ENCODE measurements at regions not wholly inside any gene's neighbourhood (a gene's known extent, or its start where the extent isn't known, plus 50 kb on each side); places are given as distances from the start of the nearest gene placed in this dataset.

DNA sequence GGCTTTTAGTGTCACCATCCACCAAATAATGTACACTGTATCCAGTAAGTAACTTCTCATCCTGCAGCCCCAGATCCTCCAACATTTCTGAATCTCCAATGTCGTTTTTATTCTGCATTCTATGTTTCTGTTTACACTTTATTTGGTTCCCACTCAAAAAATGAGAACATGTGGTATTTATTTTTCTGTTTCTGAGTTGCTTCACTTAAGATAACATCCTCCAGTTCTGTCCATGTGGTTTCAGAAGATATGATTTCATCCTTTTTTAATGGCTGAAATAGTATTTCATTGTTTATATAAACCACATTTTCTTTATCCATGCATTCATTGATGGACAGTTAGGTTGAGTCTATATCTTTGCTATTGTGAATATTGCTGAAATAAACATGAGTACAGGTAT lies 677.3 kb upstream of the FTMT start:
- TF ChIP-seq, protein P1, sequence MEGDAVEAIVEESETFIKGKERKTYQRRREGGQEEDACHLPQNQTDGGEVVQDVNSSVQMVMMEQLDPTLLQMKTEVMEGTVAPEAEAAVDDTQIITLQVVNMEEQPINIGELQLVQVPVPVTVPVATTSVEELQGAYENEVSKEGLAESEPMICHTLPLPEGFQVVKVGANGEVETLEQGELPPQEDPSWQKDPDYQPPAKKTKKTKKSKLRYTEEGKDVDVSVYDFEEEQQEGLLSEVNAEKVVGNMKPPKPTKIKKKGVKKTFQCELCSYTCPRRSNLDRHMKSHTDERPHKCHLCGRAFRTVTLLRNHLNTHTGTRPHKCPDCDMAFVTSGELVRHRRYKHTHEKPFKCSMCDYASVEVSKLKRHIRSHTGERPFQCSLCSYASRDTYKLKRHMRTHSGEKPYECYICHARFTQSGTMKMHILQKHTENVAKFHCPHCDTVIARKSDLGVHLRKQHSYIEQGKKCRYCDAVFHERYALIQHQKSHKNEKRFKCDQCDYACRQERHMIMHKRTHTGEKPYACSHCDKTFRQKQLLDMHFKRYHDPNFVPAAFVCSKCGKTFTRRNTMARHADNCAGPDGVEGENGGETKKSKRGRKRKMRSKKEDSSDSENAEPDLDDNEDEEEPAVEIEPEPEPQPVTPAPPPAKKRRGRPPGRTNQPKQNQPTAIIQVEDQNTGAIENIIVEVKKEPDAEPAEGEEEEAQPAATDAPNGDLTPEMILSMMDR (IDR thresholded peaks at IDR 0.05; ENCODE audit: control insufficient read depth, insufficient read depth, low read depth, low read length, missing control alignments): no peak
- no peak overlapping the region for H3K4me3 ChIP-seq (ENCODE audit: control insufficient read depth, low read depth, low read length)
- no peak for DNase-seq (ENCODE audit: low read depth)

DNA sequence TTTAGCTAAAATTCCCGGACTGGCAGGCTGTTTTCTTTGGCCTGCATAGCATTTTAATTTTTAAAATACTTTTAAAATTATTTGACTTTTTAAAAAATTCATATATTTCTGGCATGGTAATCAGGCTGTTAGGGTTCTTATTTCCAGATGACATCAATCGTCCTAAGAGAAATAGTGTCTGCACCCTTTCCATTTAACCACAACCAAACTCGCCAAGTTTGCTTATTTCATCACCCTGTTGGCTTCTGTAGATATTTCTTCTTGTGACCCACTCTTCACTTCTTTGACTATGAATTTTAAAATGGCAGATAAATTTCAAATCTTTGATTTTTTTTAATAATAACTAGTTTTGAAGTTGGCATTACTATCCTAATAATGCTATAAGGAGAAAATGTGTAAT lies 675.7 kb upstream of the FTMT start:
- H3K4me3 ChIP-seq (ENCODE audit: control insufficient read depth, low read depth, low read length): no peak overlapping the region
- no peak for DNase-seq (ENCODE audit: low read depth)
- TF ChIP-seq, protein P1 (IDR thresholded peaks at IDR 0.05; ENCODE audit: control insufficient read depth, insufficient read depth, low read depth, low read length, missing control alignments): no peak

DNA sequence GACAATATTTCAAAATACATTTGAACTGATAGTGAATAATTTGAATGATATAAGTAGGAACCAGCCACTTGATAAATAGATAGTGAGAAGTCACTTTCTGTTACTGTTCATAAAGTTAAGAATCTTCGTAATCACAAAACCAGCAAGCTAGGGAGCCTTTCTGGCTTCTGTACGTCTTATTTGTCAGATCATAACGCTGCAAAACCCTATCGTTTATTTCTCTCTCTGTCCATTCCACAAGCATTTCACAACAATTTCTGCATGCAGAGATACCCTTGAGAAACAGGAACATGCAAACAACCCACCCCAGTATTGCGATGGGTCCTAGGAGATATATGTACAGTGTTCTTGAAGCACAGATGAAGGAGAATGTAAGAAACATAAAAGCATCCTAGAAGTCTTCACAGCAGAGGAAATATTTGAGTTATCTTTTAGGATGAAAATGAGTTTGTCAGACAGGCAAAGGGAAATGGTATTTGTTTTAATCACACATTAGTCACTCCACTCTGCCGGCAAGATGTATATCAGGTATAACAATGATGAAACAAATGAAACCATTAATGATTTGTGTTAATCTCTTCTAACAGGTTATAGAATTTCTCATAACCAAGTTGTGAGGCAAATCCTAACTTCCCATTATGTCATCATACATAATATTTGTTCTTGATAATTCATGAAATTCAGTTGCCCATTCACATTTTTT lies 668.7 kb upstream of the FTMT start:
- no peak for DNase-seq (ENCODE audit: low read depth)
- H3K4me3 ChIP-seq (ENCODE audit: control insufficient read depth, low read depth, low read length): no peak overlapping the region
- TF ChIP-seq, protein P1 (IDR thresholded peaks at IDR 0.05; ENCODE audit: control insufficient read depth, insufficient read depth, low read depth, low read length, missing control alignments): no peak

DNA sequence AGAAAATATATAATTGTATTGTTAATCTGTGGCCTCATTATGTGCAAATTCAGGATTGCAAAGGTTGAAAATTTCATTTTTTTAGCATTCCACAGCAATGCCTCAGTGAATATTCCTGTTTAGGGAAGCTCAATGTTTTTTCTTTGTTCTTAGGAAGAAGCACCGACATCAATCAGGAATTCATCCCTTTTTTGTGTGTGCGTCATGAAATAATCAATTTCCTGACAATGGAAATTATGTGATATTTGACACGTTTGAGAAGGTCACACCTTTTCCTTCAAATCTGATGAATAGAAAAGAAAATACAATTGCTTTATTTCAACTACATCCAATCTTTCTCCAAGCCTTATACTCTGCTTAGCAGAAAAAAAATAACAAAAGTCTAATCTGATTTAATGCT lies 662.8 kb upstream of the FTMT start:
- DNase-seq (ENCODE audit: low read depth): no peak
- TF ChIP-seq, protein P1 (IDR thresholded peaks at IDR 0.05; ENCODE audit: control insufficient read depth, insufficient read depth, low read depth, low read length, missing control alignments): no peak
- H3K4me3 ChIP-seq (ENCODE audit: control insufficient read depth, low read depth, low read length): no peak overlapping the region

DNA sequence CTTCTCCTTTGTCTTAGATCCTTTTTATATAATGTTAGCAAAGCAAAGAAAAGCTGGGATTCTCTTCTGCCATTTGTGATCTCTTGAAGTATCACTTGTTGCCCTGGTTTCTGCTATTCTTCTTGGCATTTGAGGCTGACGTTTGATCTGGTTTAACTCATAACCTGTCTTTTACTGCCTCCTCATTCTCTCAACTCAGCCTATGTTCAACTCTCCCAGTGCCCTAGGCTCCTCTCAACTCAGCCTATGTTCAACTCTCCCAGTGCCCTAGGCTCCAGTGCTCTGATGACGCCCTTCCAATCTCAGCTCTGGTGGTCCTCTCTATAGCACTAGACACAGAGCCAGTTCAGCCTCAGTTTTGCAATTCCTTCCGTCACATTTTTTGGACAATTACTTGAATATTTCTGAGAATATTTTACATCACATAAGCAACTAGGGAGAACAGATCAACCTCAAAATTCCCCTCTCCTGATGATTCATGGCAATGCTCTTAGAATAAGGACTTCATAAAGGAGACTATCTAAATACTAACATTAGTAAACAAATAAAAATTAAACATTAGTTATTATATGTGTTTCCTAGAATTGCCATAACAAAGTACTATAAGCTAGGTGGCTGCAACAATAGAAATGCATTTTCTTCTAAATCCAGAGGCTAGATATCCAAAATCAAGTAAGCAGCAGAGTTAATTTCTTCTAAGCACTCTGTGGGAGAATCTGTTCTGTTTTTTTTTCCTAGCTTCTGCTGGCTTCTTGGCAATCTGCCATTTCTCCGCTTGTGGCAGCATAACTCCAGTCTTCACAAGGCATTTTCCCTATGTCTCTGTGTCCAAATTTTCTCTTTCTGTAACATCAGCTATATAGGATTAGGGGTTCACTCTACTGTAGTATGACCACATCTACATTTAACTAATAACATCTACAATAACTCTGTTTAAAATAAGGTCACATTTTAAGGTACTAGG lies 662.1 kb upstream of the FTMT start:
- no peak for DNase-seq (ENCODE audit: low read depth)
- TF ChIP-seq, protein P1 (IDR thresholded peaks at IDR 0.05; ENCODE audit: control insufficient read depth, insufficient read depth, low read depth, low read length, missing control alignments): no peak
- H3K4me3 ChIP-seq (ENCODE audit: control insufficient read depth, low read depth, low read length): no peak overlapping the region

DNA sequence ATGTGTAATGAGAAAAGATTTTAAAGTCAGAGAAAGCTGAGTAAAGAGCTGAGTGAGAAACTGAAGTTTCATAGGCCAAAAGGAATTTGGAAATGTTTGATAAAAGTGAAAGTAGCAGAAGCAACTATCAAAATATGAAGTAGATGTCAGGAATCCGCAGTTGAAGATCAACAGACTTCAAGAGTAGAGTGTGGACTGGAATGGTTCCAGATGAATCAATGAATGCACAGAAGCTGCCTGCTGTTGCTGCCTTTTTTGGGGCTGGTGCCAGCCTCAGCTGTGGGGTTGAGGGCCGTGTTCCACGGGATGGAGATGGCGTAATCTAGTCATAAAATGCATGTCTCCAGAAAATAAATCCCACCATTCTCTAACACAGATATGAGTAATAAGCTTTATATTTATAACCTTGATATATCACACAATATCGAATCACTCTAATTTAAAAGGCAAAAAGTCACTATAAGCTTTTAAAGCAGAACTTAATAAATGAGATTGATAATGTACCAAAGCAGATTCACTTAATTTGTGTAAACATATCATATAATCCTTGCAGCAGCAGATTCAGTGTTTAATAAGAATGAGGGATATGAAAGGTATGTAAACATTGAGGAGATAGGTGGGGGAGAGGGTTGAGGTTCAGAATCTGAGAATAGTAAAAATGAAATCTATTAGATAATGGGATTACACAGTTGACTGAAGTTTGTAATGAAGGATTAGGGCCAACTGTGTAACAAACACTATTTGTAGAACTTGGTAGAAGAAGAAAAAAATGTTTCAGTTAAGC lies 652.3 kb upstream of the FTMT start:
- no peak overlapping the region for H3K4me3 ChIP-seq (ENCODE audit: control insufficient read depth, low read depth, low read length)
- peak; percentile 27 for DNase-seq (ENCODE audit: low read depth)
- TF ChIP-seq, protein P1 (IDR thresholded peaks at IDR 0.05; ENCODE audit: control insufficient read depth, insufficient read depth, low read depth, low read length, missing control alignments): no peak

All from AG09309 (cell line).